ENCODE measurements at regions not wholly inside any gene's neighbourhood (a gene's known extent, or its start where the extent isn't known, plus 50 kb on each side); places are given as distances from the start of the nearest gene placed in this dataset.

- intact Hi-C loops (cut with DNase I): no loop called here
- no peak overlapping the region for H3K27ac ChIP-seq
- no peaks in the 10 kb centered on the region for H3K36me3 ChIP-seq
- no peaks in the 10 kb centered on the region for H3K27me3 ChIP-seq
- TF ChIP-seq EP300 (IDR thresholded peaks at IDR 0.05) (no peak), POLR2AphosphoS5 (IDR thresholded peaks at IDR 0.05) (no peak), POLR2A (IDR thresholded peaks at IDR 0.05) (no peak), CTCF (IDR thresholded peaks at IDR 0.05) (no peak)
- no peaks in the 10 kb centered on the region for H3K4me1 ChIP-seq
- WGBS, 2 donors: 92% methylated on average over 2 of the region's 2 CpGs
- no peaks in the 10 kb centered on the region for H3K9me3 ChIP-seq
- no peak overlapping the region for H3K4me3 ChIP-seq
- DNase-seq: no peak
These were observed 320.8 kb upstream of the FAR2 start for GRCh38 chr12:28828318-28828717.

- Histone ChIP-seq H3K4me3 (no peak overlapping the region), H3K27me3 (no peaks in the 10 kb centered on the region), H3K9me3 (peaks cover 0 to 5% (median 0%) of the 10 kb centered on the region in 4 donors), H3K36me3 (no peaks in the 10 kb centered on the region), H3K27ac (no peak overlapping the region), H3K4me1 (no peaks in the 10 kb centered on the region)
- DNase-seq: no peak
- intact Hi-C loops (cut with DNase I): no loop called here
- 82 to 86% methylated on average over 11 of the region's 11 CpGs for WGBS, 2 donors
- TF ChIP-seq CTCF (IDR thresholded peaks at IDR 0.05): no peak
- no peak for TF ChIP-seq POLR2AphosphoS5 (IDR thresholded peaks at IDR 0.05)
- no peak for TF ChIP-seq EP300 (IDR thresholded peaks at IDR 0.05)
- no peak for TF ChIP-seq POLR2A (IDR thresholded peaks at IDR 0.05)
These were observed 318.6 kb upstream of the FAR2 start for GRCh38 chr12:28830491-28830890.

GRCh38 chr12:28844718-28845117 lies 304.4 kb upstream of the FAR2 start:
- intact Hi-C loops (cut with DNase I): no loop called here
- no peak overlapping the region for H3K27ac ChIP-seq
- H3K4me1 ChIP-seq: no peaks in the 10 kb centered on the region
- H3K9me3 ChIP-seq: no peaks in the 10 kb centered on the region
- no peak overlapping the region for H3K4me3 ChIP-seq
- 31 to 61% methylated on average over 2 of the region's 2 CpGs for WGBS, 2 donors
- no peak for TF ChIP-seq CTCF (IDR thresholded peaks at IDR 0.05)
- no peak for TF ChIP-seq POLR2A (IDR thresholded peaks at IDR 0.05)
- H3K36me3 ChIP-seq: no peaks in the 10 kb centered on the region
- no peaks in the 10 kb centered on the region for H3K27me3 ChIP-seq
- no peak for DNase-seq

- Histone ChIP-seq H3K27ac (no peak overlapping the region), H3K4me1 (no peaks in the 10 kb centered on the region), H3K9me3 (no peaks in the 10 kb centered on the region), H3K36me3 (no peaks in the 10 kb centered on the region), H3K4me3 (no peak overlapping the region), H3K27me3 (no peaks in the 10 kb centered on the region)
- TF ChIP-seq POLR2A (IDR thresholded peaks at IDR 0.05): no peak
- TF ChIP-seq EP300 (IDR thresholded peaks at IDR 0.05): no peak
- no peak for DNase-seq
- WGBS, 2 donors: 78 to 80% methylated on average over 6 of the region's 6 CpGs
- intact Hi-C loops (cut with DNase I): no loop called here
These were observed 297.3 kb upstream of the FAR2 start for GRCh38 chr12:28851781-28852180.

GRCh38 chr12:28855761-28856310 lies 293.2 kb upstream of the FAR2 start:
- DNase-seq: no peak
- Histone ChIP-seq H3K9me3 (no peaks in the 10 kb centered on the region), H3K27me3 (no peaks in the 10 kb centered on the region), H3K4me1 (no peaks in the 10 kb centered on the region), H3K4me3 (no peak overlapping the region), H3K27ac (no peak overlapping the region), H3K36me3 (no peaks in the 10 kb centered on the region)
- intact Hi-C loops (cut with DNase I): no loop called here
- TF ChIP-seq EP300 (IDR thresholded peaks at IDR 0.05) (no peak), POLR2AphosphoS5 (IDR thresholded peaks at IDR 0.05) (no peak), POLR2A (IDR thresholded peaks at IDR 0.05) (no peak), CTCF (IDR thresholded peaks at IDR 0.05) (no peak)
- 42 to 70% methylated on average over 4 of the region's 4 CpGs for WGBS, 2 donors
